Kidney tubule cell (primary cell): ENCODE measurements at regions not wholly inside any gene's neighbourhood (a gene's known extent, or its start where the extent isn't known, plus 50 kb on each side); places are given as distances from the start of the nearest gene placed in this dataset.

ENCODE experiments used
- DNase-seq: peaks from one replicate; pipeline ENCODE4 v3.0.0-alpha.2; 2018; ENCODE audit warnings: low spot score

- no peak for DNase-seq
Observed at GRCh38 chr2:151156431-151156830, 105.2 kb downstream of the RBM43 start.

- no peak for DNase-seq
Observed at GRCh38 chr2:151153601-151154000, 108.1 kb downstream of the RBM43 start.

- DNase-seq, result no peak
Observed at GRCh38 chr2:151150331-151151320, 111.0 kb downstream of the RBM43 start.

- DNase-seq, result no peak
Observed at GRCh38 chr2:151138507-151138906, 123.2 kb downstream of the RBM43 start.

GRCh38 chr2:151137526-151137925, 124.1 kb downstream of the RBM43 start:
- DNase-seq, result no peak

- DNase-seq, result no peak
Observed at GRCh38 chr2:151120011-151120410, 141.7 kb downstream of the RBM43 start.

GRCh38 chr2:151119374-151119773, 142.3 kb downstream of the RBM43 start:
- no peak for DNase-seq

GRCh38 chr2:151118269-151118668, 143.4 kb downstream of the RBM43 start:
- DNase-seq, result no peak

GRCh38 chr2:151114874-151115273, 146.8 kb downstream of the RBM43 start:
- no peak for DNase-seq

- no peak for DNase-seq
Observed at GRCh38 chr2:151113318-151113717, 148.3 kb downstream of the RBM43 start.

GRCh38 chr2:151111599-151112278, 149.9 kb downstream of the RBM43 start:
- DNase-seq, result peak; percentile 76

GRCh38 chr2:151106805-151107506, 154.7 kb downstream of the RBM43 start:
- DNase-seq, result peak; percentile 56

- DNase-seq, result no peak
Observed at GRCh38 chr2:151103551-151103950, 158.1 kb downstream of the RBM43 start.

- DNase-seq, result no peak
Observed at GRCh38 chr2:151102226-151102625, 159.4 kb downstream of the RBM43 start.

- no peak for DNase-seq
Observed at GRCh38 chr2:151098841-151099240, 162.8 kb downstream of the RBM43 start.

- DNase-seq, result no peak
Observed at GRCh38 chr2:151097895-151098294, 163.8 kb downstream of the RBM43 start.

- no peak for DNase-seq
Observed at GRCh38 chr2:151097128-151097527, 164.5 kb downstream of the RBM43 start.

GRCh38 chr2:151096235-151096634, 165.4 kb downstream of the RBM43 start:
- DNase-seq, result no peak

- DNase-seq, result no peak
Observed at GRCh38 chr2:151095463-151095862, 166.2 kb downstream of the RBM43 start.

- no peak for DNase-seq
Observed at GRCh38 chr2:151091583-151091982, 170.1 kb downstream of the RBM43 start.

- DNase-seq, result no peak
Observed at GRCh38 chr2:151087377-151087776, 174.3 kb downstream of the RBM43 start.

GRCh38 chr2:151085181-151085611, 176.5 kb downstream of the RBM43 start:
- no peak for DNase-seq
